ENCODE measurements at regions not wholly inside any gene's neighbourhood (a gene's known extent, or its start where the extent isn't known, plus 50 kb on each side); places are given as distances from the start of the nearest gene placed in this dataset.

- Histone ChIP-seq H3K4me1 (no peaks in the 10 kb centered on the region), H3K27ac (no peak overlapping the region), H3K36me3 (no peaks in the 10 kb centered on the region), H3K4me3 (no peak overlapping the region), H3K9me3 (no peaks in the 10 kb centered on the region), H3K27me3 (no peaks in the 10 kb centered on the region)
- DNase-seq (ENCODE audit: extremely low spot score in 2 of 2), result no peak
- intact Hi-C loops (cut with DNase I), result no loop called here
- TF ChIP-seq POLR2AphosphoS5 (IDR thresholded peaks at IDR 0.05; ENCODE audit: insufficient read depth in 1 of 2, low read depth in 1 of 2), result no peak
- no peak for TF ChIP-seq POLR2A (IDR thresholded peaks at IDR 0.05)
- TF ChIP-seq, protein P1, sequence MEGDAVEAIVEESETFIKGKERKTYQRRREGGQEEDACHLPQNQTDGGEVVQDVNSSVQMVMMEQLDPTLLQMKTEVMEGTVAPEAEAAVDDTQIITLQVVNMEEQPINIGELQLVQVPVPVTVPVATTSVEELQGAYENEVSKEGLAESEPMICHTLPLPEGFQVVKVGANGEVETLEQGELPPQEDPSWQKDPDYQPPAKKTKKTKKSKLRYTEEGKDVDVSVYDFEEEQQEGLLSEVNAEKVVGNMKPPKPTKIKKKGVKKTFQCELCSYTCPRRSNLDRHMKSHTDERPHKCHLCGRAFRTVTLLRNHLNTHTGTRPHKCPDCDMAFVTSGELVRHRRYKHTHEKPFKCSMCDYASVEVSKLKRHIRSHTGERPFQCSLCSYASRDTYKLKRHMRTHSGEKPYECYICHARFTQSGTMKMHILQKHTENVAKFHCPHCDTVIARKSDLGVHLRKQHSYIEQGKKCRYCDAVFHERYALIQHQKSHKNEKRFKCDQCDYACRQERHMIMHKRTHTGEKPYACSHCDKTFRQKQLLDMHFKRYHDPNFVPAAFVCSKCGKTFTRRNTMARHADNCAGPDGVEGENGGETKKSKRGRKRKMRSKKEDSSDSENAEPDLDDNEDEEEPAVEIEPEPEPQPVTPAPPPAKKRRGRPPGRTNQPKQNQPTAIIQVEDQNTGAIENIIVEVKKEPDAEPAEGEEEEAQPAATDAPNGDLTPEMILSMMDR (IDR thresholded peaks at IDR 0.05), result no peak
These were observed 1836.4 kb upstream of the AGA start for GRCh38 chr4:179278647-179279046.

DNA sequence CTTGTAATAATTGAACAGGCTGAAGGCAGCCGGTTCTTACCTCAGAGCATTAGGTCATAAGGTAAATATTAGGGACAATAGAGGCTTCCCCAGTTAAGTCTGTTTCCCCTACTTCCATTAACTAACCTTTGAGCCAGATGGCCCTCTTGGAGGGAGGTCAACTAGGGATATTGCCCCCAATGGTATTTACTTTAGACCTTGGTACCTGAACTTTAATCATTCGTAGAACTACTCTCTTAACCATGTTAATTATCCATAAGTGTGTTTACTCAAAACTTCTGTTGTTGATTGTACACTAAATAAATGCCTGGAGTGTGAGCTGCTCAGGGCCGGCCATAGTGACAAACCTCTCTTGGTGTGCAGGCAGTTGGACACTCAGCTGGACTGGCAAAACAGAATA is 1843.5 kb upstream of the AGA start:
- H3K4me3 ChIP-seq, result no peak overlapping the region
- no peak for DNase-seq (ENCODE audit: extremely low spot score in 2 of 2)
- intact Hi-C loops (cut with DNase I), result no loop called here
- TF ChIP-seq, protein P1 (IDR thresholded peaks at IDR 0.05), result no peak
- TF ChIP-seq POLR2AphosphoS5 (IDR thresholded peaks at IDR 0.05; ENCODE audit: insufficient read depth in 1 of 2, low read depth in 1 of 2), result no peak
- TF ChIP-seq POLR2A (IDR thresholded peaks at IDR 0.05), result no peak
- no peak overlapping the region for H3K27ac ChIP-seq
- H3K9me3 ChIP-seq, result no peaks in the 10 kb centered on the region
- no peaks in the 10 kb centered on the region for H3K4me1 ChIP-seq
- H3K27me3 ChIP-seq, result no peaks in the 10 kb centered on the region
- no peaks in the 10 kb centered on the region for H3K36me3 ChIP-seq

- H3K27me3 ChIP-seq, result no peaks in the 10 kb centered on the region
- H3K4me3 ChIP-seq, result no peak overlapping the region
- no peaks in the 10 kb centered on the region for H3K4me1 ChIP-seq
- H3K9me3 ChIP-seq, result no peaks in the 10 kb centered on the region
- DNase-seq (ENCODE audit: extremely low spot score in 2 of 2), result no peak
- no peak overlapping the region for H3K27ac ChIP-seq
- no peaks in the 10 kb centered on the region for H3K36me3 ChIP-seq
- intact Hi-C loops (cut with DNase I), result no loop called here
- no peak for TF ChIP-seq POLR2A (IDR thresholded peaks at IDR 0.05)
- TF ChIP-seq, protein P1 (IDR thresholded peaks at IDR 0.05), result no peak
- no peak for TF ChIP-seq POLR2AphosphoS5 (IDR thresholded peaks at IDR 0.05; ENCODE audit: insufficient read depth in 1 of 2, low read depth in 1 of 2)
These were observed 1849.4 kb upstream of the AGA start for GRCh38 chr4:179291657-179292056.

DNA sequence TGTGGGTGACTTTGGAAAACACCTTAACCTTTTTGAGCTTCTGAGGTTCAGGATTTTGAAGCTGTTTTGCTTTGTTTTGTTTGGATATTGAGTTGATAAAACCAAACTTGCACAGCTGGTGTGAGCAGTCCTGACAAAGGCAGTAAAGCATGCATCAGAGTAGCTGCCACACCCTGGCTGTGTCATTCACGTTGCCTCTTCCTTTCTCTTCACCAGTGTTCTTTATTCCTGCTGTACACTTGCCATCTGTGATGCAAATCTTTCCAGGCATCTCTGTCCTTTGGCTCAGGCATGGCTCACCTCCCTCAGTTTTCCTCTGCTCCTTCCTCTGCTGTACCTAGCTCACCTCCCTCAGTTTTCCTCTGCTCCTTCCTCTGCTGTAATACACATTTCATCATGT is 1850.2 kb upstream of the AGA start:
- Histone ChIP-seq H3K36me3 (no peaks in the 10 kb centered on the region), H3K4me1 (no peaks in the 10 kb centered on the region), H3K27ac (no peak overlapping the region), H3K27me3 (no peaks in the 10 kb centered on the region), H3K4me3 (no peak overlapping the region), H3K9me3 (no peaks in the 10 kb centered on the region)
- intact Hi-C loops (cut with DNase I), result no loop called here
- DNase-seq (ENCODE audit: extremely low spot score in 2 of 2), result no peak
- TF ChIP-seq, protein P1 (IDR thresholded peaks at IDR 0.05), result no peak
- TF ChIP-seq POLR2A (IDR thresholded peaks at IDR 0.05) (no peak), POLR2AphosphoS5 (IDR thresholded peaks at IDR 0.05; ENCODE audit: insufficient read depth in 1 of 2, low read depth in 1 of 2) (no peak)

- no peaks in the 10 kb centered on the region for H3K9me3 ChIP-seq
- no peaks in the 10 kb centered on the region for H3K36me3 ChIP-seq
- DNase-seq (ENCODE audit: extremely low spot score in 2 of 2), result no peak
- intact Hi-C loops (cut with DNase I), result no loop called here
- H3K27ac ChIP-seq, result no peak overlapping the region
- TF ChIP-seq POLR2A (IDR thresholded peaks at IDR 0.05) (no peak), POLR2AphosphoS5 (IDR thresholded peaks at IDR 0.05; ENCODE audit: insufficient read depth in 1 of 2, low read depth in 1 of 2) (no peak)
- TF ChIP-seq, protein P1 (IDR thresholded peaks at IDR 0.05), result no peak
- H3K4me1 ChIP-seq, result no peaks in the 10 kb centered on the region
- H3K27me3 ChIP-seq, result no peaks in the 10 kb centered on the region
- no peak overlapping the region for H3K4me3 ChIP-seq
These were observed 1865.3 kb upstream of the AGA start for GRCh38 chr4:179307297-179308136.

Data from vagina (tissue), 2 donors.